Esophagus muscularis mucosa (tissue), 3 donors: ENCODE measurements at regions not wholly inside any gene's neighbourhood (a gene's known extent, or its start where the extent isn't known, plus 50 kb on each side); places are given as distances from the start of the nearest gene placed in this dataset.

Experiments
- CTCF ChIP-seq, 3 experiments: fragments of 200-600 bp in 2 of 3; fragments of 450-650 bp in 1 of 3; sonication (generic) in 2 of 3; IDR thresholded peaks; one replicate each; pipeline ENCODE4 v1.5.1; 2017 to 2019; ENCODE audit warnings: antibody characterized with exemption in 3 of 3, mild to moderate bottlenecking in 2 of 3, moderate library complexity in 1 of 3
- POLR2A ChIP-seq: fragments of 450-650 bp; IDR thresholded peaks from one replicate; pipeline ENCODE4 v1.6.1; 2017; ENCODE audit warnings: antibody characterized with exemption, moderate library complexity, mild to moderate bottlenecking, low read depth

- no peak for TF ChIP-seq CTCF (IDR thresholded peaks at IDR 0.05)
- no peak for TF ChIP-seq POLR2A
Measured at GRCh38 chrX:121150217-121150616, 102.8 kb downstream of the GLUD2 start.
